Neural progenitor cell (in vitro differentiated cells): ENCODE measurements at regions not wholly inside any gene's neighbourhood (a gene's known extent, or its start where the extent isn't known, plus 50 kb on each side); places are given as distances from the start of the nearest gene placed in this dataset.

Experiments used
- DNase-seq: peaks from one replicate; pipeline ENCODE4 v3.0.0-alpha.2; 2016; ENCODE audit warnings: low spot score
- H2AFZ ChIP-seq: fragments of 200-600 bp; sonication (generic); replicated peaks from 2 replicates; pipeline ENCODE4 v1.6.1; 2016; ENCODE audit warnings: antibody characterized with exemption
- H3F3A ChIP-seq: fragments of 200-600 bp; sonication (generic); 2 replicates; pipeline ENCODE4 v1.6.1; 2016; ENCODE audit warnings: antibody characterized with exemption, low read depth
- H3K27ac ChIP-seq: fragments of 200-600 bp; sonication (generic); 2 replicates; pipeline ENCODE4 v1.5.1; 2016; ENCODE audit warnings: mild to moderate bottlenecking
- H3K27me3 ChIP-seq: fragments of 200-600 bp; sonication (generic); 2 replicates; pipeline ENCODE4 v1.6.1; 2016; ENCODE audit warnings: mild to moderate bottlenecking, moderate library complexity
- H3K36me3 ChIP-seq: fragments of 200-600 bp; sonication (generic); 2 replicates; pipeline ENCODE4 v1.5.1; 2016
- H3K4me1 ChIP-seq: fragments of 200-600 bp; sonication (generic); 2 replicates; pipeline ENCODE4 v1.6.1; 2016; ENCODE audit warnings: mixed run types
- H3K4me2 ChIP-seq: fragments of 200-600 bp; sonication (generic); 2 replicates; pipeline ENCODE4 v1.6.1; 2016
- H3K4me3 ChIP-seq: fragments of 200-600 bp; sonication (generic); 2 replicates; pipeline ENCODE4 v1.5.1; 2016
- H3K79me2 ChIP-seq: fragments of 200-600 bp; sonication (generic); 2 replicates; pipeline ENCODE4 v1.6.1; 2016; ENCODE audit warnings: low read depth
- H3K9ac ChIP-seq: fragments of 200-600 bp; sonication (generic); 2 replicates; pipeline ENCODE4 v1.6.1; 2016
- H3K9me3 ChIP-seq: fragments of 200-600 bp; sonication (generic); 2 replicates; pipeline ENCODE4 v1.5.1; 2016; ENCODE audit warnings: low read depth
- H4K20me1 ChIP-seq: fragments of 200-600 bp; sonication (generic); 2 replicates; pipeline ENCODE4 v1.6.1; 2016; ENCODE audit warnings: low read depth
- H3K27ac Mint-ChIP-seq: 3 replicates; pipeline ENCODE4 v1.8.0; 2021; ENCODE audit warnings: mixed read lengths
- H3K27me3 Mint-ChIP-seq: 2 replicates; pipeline ENCODE4 v1.8.0; 2022; ENCODE audit warnings: low read depth, mild to moderate bottlenecking, inconsistent platforms, moderate library complexity, mixed read lengths; ENCODE audit not compliant: insufficient read depth
- H3K36me3 Mint-ChIP-seq: 3 replicates; pipeline ENCODE4 v1.8.0; 2021; ENCODE audit warnings: mixed read lengths
- H3K4me1 Mint-ChIP-seq: 3 replicates; pipeline ENCODE4 v1.8.0; 2021; ENCODE audit warnings: mixed read lengths
- H3K4me3 Mint-ChIP-seq: 3 replicates; pipeline ENCODE4 v1.8.0; 2021; ENCODE audit warnings: mild to moderate bottlenecking, moderate library complexity, mixed read lengths
- H3K9me3 Mint-ChIP-seq: 3 replicates; pipeline ENCODE4 v1.8.0; 2020; ENCODE audit warnings: mixed read lengths
- EZH2 ChIP-seq: fragments of 200-600 bp; sonication (generic); IDR thresholded peaks from 2 replicates; pipeline ENCODE4 v1.6.1; 2017; ENCODE audit warnings: antibody characterized with exemption, mild to moderate bottlenecking, moderate library complexity
- EZH2phosphoT487 ChIP-seq: fragments of 200-600 bp; sonication (generic); IDR thresholded peaks from 2 replicates; pipeline ENCODE4 v1.6.1; 2017; ENCODE audit warnings: antibody characterized with exemption
- TF ChIP-seq, protein P1 (sequence below): fragments of 200-600 bp; sonication (generic); IDR thresholded peaks from 2 replicates; pipeline ENCODE4 v1.5.1; 2017; ENCODE audit warnings: antibody characterized with exemption, mild to moderate bottlenecking

GRCh38 chr16:85387731-85388295 lies 225.3 kb upstream of the GSE1 start:
- TF ChIP-seq EZH2phosphoT487 (no peak), EZH2 (no peak)
- TF ChIP-seq, protein P1, sequence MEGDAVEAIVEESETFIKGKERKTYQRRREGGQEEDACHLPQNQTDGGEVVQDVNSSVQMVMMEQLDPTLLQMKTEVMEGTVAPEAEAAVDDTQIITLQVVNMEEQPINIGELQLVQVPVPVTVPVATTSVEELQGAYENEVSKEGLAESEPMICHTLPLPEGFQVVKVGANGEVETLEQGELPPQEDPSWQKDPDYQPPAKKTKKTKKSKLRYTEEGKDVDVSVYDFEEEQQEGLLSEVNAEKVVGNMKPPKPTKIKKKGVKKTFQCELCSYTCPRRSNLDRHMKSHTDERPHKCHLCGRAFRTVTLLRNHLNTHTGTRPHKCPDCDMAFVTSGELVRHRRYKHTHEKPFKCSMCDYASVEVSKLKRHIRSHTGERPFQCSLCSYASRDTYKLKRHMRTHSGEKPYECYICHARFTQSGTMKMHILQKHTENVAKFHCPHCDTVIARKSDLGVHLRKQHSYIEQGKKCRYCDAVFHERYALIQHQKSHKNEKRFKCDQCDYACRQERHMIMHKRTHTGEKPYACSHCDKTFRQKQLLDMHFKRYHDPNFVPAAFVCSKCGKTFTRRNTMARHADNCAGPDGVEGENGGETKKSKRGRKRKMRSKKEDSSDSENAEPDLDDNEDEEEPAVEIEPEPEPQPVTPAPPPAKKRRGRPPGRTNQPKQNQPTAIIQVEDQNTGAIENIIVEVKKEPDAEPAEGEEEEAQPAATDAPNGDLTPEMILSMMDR: no peak
- H3K9me3 Mint-ChIP-seq: no peaks in the 10 kb centered on the region
- no peaks in the 10 kb centered on the region for H3K4me1 ChIP-seq
- no peaks in the 10 kb centered on the region for H4K20me1 ChIP-seq
- no peak overlapping the region for H3K4me2 ChIP-seq
- H3K36me3 Mint-ChIP-seq: no peaks in the 10 kb centered on the region
- no peak overlapping the region for H2AFZ ChIP-seq
- no peak overlapping the region for H3K4me3 ChIP-seq
- H3K27ac ChIP-seq: no peak overlapping the region
- peaks cover 25% of the 10 kb centered on the region for H3K4me1 Mint-ChIP-seq
- H3K36me3 ChIP-seq: no peaks in the 10 kb centered on the region
- DNase-seq: no peak
- no peak overlapping the region for H3K27ac Mint-ChIP-seq
- no peak overlapping the region for H3K4me3 Mint-ChIP-seq
- H3K9ac ChIP-seq: no peak overlapping the region
- no peaks in the 10 kb centered on the region for H3K9me3 ChIP-seq
- H3K27me3 Mint-ChIP-seq: peaks cover 22% of the 10 kb centered on the region
- peaks cover 1% of the 10 kb centered on the region for H3F3A ChIP-seq
- H3K79me2 ChIP-seq: no peaks in the 10 kb centered on the region
- no peaks in the 10 kb centered on the region for H3K27me3 ChIP-seq

- H3K27me3 Mint-ChIP-seq: peaks cover 18% of the 10 kb centered on the region
- TF ChIP-seq, protein P1: no peak
- no peak for TF ChIP-seq EZH2phosphoT487
- TF ChIP-seq EZH2: no peak
- Histone ChIP-seq H3K27me3 (no peaks in the 10 kb centered on the region), H3K4me1 (no peaks in the 10 kb centered on the region), H3K36me3 (no peaks in the 10 kb centered on the region), H3K27ac (no peak overlapping the region), H4K20me1 (no peaks in the 10 kb centered on the region), H2AFZ (no peak overlapping the region), H3F3A (no peaks in the 10 kb centered on the region), H3K9me3 (no peaks in the 10 kb centered on the region), H3K4me2 (no peak overlapping the region), H3K4me3 (no peak overlapping the region), H3K79me2 (no peaks in the 10 kb centered on the region), H3K9ac (no peak overlapping the region)
- no peaks in the 10 kb centered on the region for H3K9me3 Mint-ChIP-seq
- H3K4me1 Mint-ChIP-seq: peaks cover 21% of the 10 kb centered on the region
- H3K36me3 Mint-ChIP-seq: no peaks in the 10 kb centered on the region
- peak overlapping the region; percentile 46 for H3K27ac Mint-ChIP-seq
- no peak for DNase-seq
- H3K4me3 Mint-ChIP-seq: peak overlapping the region; percentile 21
Measured at GRCh38 chr16:85389679-85390470, 223.2 kb upstream of the GSE1 start.

DNA sequence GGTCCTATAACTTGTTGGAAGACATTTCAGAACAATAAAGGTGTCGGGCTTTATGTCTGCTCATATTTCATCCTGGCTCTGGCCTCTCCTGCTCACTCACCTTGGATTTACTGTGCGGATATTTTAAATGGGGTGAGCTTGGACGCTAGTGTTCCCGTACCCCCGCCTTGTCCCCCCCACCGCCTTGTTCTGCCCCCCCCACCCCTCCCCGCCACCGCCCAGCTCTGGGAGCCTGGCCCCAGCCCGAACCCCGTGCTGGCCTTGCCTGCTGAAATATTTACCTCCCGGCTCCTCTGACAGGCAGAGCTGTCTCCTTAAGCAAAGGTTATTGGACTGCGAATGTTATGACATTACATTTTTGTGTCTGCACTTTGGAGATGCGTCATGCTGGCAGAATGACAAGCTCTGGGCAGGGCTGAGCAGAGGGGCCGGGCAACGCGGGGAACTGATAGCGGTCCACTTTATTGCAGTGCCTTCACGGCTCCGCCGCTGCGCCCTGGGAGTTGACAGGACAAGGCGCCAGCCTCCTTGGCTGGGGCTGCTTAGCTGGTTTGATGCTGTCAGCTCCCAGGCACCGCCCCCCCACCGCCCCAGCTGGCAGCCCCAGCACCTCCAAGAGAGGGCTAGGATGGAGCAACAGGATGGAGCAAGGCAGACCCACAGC lies 222.5 kb upstream of the GSE1 start:
- H4K20me1 ChIP-seq: no peaks in the 10 kb centered on the region
- Mint-ChIP-seq H3K4me3 (no peak overlapping the region), H3K27ac (no peak overlapping the region), H3K9me3 (no peaks in the 10 kb centered on the region), H3K36me3 (no peaks in the 10 kb centered on the region), H3K27me3 (peaks cover 19% of the 10 kb centered on the region), H3K4me1 (peaks cover 27% of the 10 kb centered on the region)
- no peaks in the 10 kb centered on the region for H3K79me2 ChIP-seq
- no peak overlapping the region for H2AFZ ChIP-seq
- no peaks in the 10 kb centered on the region for H3K36me3 ChIP-seq
- no peaks in the 10 kb centered on the region for H3F3A ChIP-seq
- H3K4me1 ChIP-seq: peaks cover 5% of the 10 kb centered on the region
- H3K27me3 ChIP-seq: no peaks in the 10 kb centered on the region
- no peak overlapping the region for H3K27ac ChIP-seq
- no peak for DNase-seq
- TF ChIP-seq EZH2 (no peak), EZH2phosphoT487 (no peak)
- TF ChIP-seq, protein P1: no peak
- H3K4me3 ChIP-seq: no peak overlapping the region
- H3K4me2 ChIP-seq: no peak overlapping the region
- no peaks in the 10 kb centered on the region for H3K9me3 ChIP-seq
- no peak overlapping the region for H3K9ac ChIP-seq
